GM21825 (cell line): ENCODE measurements at regions not wholly inside any gene's neighbourhood (a gene's known extent, or its start where the extent isn't known, plus 50 kb on each side); places are given as distances from the start of the nearest gene placed in this dataset.
"Not testable (repeated sequence)": the region's sequence is repeated elsewhere in the genome, so short reads cannot be mapped to it uniquely, and the experiment has no call there.

Experiments used
- ATAC-seq: cut with Tn5 transposase; IDR thresholded peaks from one replicate; pipeline ENCODE4 v1.9.1; 2021; ENCODE audit warnings: mild to moderate bottlenecking, moderate library complexity; ENCODE audit not compliant: unreplicated experiment

- no peak for ATAC-seq
These were observed 155.4 kb downstream of the SEC23IP start for GRCh38 chr10:120047926-120048325.

- no peak for ATAC-seq
These were observed 155.9 kb downstream of the SEC23IP start for GRCh38 chr10:120048391-120048790.

- no peak for ATAC-seq
These were observed 159.1 kb downstream of the SEC23IP start for GRCh38 chr10:120051671-120052070.

DNA sequence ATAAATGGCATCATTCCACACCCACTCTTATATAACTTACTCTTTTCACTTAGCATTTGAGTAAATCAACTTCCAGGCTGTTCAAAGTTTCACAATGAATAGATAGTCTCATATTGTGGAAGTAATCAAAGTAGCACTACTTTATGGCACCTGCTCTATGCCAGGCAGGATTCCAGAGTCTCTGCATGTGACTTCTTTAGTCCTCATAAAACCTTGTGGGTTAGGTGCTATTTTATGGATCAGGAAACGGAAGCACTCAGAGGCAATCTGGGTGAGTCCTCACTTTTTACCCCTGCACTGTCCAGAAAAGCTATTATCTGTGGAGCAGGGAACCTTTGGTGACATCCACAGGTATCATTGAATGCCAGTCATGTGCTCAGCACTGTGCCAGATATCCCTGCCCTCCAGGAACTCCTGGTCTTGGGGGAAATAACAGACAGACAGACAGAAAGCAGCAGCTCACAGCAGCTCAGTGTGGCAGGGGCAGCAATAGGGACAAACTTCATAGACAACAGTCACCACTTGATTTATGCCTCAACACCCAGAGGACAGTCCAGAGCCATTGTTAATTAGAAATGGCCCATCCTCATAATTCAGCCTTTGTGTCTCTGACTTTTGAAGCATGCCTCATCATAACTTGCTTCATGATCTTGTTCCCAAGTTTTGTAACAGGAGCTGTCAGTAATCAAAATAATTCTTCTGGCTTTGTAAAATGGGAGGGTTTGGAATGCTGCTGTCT lies 160.6 kb downstream of the SEC23IP start:
- ATAC-seq, result no peak

GRCh38 chr10:120059790-120060189 lies 167.3 kb downstream of the SEC23IP start:
- ATAC-seq, result not testable (repeated sequence)

GRCh38 chr10:120067427-120067826 lies 174.9 kb downstream of the SEC23IP start:
- no peak for ATAC-seq

- ATAC-seq, result no peak
These were observed 177.2 kb downstream of the SEC23IP start for GRCh38 chr10:120069700-120070099.

- no peak for ATAC-seq
These were observed 182.8 kb downstream of the SEC23IP start for GRCh38 chr10:120075349-120075748.

DNA sequence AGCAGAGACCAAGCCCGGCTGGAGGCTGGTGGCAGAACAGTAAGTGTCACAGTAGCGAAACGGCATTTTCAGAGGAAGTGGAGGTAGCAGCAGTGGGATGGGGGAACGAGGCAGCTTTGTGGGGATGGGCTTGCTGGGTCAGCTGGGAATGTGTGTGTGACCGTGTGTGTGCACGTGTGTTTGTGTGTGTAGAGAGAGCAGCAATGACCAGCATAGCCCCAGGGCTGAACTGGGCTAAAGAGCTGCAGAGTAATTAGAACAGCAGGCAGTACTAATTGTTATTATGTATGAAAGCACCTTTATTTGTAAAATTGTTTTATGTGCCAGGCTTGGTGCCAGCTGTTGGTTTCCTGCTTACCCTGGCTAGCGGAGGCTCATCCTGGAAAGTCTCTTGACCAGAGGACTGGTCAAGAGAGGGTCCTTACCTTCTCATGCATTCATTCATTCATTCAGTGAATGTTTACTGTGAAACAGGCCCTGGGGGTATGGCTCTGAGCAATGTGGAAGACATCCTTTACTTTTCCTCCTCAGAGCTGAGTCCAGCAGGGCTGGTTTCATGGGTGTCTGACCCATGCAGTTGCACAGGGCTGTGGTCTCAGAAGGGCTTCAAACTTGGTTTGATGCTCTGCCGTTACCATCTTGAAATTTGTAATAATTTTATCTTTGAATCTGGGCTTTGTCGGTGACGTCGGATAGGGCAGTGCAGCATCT lies 184.6 kb downstream of the SEC23IP start:
- no peak for ATAC-seq

GRCh38 chr10:120077707-120078492 lies 185.4 kb downstream of the SEC23IP start:
- ATAC-seq, result no peak

DNA sequence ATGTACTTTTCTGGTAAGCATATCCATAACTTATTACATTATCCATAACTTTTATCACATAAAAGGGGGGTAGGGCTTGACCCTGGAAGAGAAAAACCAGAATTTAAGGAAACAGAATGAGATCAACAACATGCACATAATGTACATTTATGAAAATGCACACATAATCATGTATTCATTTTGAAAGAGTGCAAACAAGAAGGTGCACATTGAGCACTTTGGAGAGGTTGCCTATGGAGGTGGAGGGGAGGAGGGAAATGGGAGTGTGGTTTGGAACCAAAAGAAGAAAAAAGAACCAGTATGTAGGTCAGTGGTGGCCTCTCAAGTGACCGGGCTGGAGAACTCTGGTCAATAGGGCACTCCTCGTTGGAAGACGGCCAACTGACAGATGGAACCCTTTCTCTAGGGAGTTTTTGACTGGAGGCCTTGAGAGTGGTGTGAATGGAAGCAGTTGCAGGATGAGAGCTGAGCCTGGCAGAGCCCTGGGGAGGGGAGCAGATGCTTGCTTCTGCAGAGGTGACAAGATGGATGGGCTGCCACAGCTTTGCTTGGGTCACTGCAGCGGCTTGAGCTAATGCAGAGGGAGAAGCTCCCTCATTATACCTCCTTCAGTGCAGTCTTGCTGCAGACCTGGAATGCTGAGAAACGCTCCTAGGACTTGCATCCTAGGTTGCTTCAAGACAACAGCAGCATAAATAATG lies 192.7 kb downstream of the SEC23IP start:
- no peak for ATAC-seq

DNA sequence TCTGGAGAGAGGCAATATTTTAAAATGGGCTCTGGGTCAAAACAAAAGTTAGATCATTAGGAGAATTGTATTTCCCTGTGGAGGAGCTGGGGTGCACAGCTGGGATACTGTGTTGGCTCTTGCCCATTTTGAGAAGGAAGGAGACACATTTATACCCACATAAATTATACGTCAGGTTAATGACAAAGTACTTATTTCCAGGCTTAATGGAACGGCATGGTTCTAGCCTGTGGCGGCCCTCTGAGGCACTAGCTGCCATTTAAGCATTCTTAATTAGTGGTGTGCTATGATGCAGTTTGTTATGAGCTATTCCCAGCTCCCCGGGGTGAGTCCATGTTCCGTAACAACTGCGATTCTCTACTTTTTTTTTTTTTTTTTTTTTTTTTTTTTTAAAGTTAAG lies 193.5 kb downstream of the SEC23IP start:
- ATAC-seq, result no peak

DNA sequence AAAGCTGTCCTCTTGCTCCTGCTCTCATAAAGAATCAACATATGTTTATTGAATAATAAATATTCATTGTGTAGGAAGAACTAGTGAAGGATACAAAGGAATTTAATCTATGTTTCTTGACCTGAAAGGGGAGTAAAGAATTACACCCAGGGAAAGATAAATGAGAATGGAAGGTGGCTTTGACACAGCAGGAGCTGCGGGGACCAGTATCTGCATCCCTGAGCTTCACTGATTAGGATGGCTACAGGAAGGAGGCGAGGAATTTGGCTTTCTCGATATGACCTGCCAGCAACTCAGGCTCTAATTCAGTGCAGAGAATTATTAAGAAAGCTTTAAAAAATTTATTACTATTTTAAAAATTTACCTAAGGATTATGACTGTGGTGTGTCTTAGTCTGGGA lies 194.6 kb downstream of the SEC23IP start:
- ATAC-seq, result no peak

- no peak for ATAC-seq
These were observed 203.3 kb downstream of the SEC23IP start for GRCh38 chr10:120095875-120096274.

DNA sequence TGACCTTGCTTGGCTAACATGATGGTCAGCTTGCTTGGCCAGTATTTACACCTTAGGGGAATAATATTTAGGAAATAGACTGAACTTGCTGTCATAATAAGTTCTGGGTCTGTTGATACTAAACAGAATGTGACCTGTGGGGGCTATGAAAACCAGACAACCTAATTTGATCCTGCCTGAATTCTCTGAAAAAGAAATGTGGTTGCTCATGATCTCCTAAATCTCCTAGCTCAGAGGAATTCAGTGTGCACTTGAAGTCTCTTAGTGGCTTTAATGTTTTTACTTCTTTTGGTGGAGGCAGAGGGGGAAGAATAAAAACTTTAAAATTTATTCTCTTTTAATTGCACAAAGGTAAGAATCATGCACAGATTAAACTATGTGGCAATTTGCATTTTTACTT lies 205.2 kb downstream of the SEC23IP start:
- no peak for ATAC-seq

- ATAC-seq, result no peak
These were observed 205.9 kb downstream of the SEC23IP start for GRCh38 chr10:120098232-120098930.

DNA sequence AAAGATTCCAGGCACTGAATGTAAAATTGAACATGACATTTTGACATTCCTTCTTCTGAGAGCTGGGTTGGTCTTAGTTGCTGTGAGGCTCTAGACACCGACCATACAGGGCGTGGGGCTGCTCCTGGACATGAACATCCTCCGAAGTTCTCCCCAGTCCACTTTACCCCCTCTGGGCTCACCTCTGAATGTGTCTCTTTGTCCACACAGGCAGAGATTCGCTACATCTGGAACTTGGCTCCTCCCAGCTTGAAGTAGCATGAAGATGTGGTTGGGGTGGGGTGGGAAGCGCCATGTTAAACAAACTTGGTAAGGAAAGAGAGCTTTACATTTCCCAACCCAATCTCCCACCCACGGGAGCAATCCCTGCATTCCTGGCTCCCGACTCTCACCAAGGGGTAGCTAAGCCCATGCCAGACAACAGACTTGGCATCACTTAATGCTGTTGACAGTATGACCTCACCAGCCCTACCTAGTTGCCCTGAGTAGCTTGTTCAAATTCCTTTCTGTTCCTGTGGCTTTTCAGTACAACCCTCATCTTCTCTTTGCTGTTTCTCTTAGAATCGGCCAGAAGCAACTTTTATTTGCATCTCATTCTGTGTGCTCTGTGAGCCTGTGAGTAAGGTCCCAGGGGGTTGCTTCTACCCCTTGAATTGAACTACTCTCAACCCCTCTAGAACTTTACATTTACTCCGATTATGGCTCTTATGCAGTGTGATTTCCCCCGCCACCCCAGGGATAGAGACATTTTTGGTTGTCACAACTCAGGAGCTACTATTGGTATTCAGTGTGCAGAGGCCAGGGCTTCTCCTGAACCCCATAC lies 211.4 kb downstream of the SEC23IP start:
- ATAC-seq, result no peak

DNA sequence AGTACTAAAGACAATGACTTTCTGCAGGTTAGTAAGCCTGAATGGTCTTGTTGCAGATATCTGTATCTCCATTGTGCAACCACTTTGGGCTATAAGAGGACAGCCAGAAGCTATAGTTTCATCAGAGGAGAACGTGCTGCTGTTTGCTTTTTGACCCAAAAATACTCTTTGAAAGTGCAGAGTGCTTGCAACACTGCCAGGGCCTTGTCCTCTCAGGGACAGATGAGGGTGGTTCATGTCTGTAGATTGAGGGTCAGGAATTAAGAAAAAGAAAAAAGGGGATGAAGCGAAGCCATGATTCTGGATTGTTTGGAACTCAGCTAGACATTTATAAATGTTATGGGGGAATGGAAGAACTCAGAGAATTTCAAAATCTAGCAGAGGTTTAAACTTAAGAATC lies 212.5 kb downstream of the SEC23IP start:
- no peak for ATAC-seq

GRCh38 chr10:120105492-120105891 lies 213.0 kb downstream of the SEC23IP start:
- ATAC-seq, result no peak

DNA sequence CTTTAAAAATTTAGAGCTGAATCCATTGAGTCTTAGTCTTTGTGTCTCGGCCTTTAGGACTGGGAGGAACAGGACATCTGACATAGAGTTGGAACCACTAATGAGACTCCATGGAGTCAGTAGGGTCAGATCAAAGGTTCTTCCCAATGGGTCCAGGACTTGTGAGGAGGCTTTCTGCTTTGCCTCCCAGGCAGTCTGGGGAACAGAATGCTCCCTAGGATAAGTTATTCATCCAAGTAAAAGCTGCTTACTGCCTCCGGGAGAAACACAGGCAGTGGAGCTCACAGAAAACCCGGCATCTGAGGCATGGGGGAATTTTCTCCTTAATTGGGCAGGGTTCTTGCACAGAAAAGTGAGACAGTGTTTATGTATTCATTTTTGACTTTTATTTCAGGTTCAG lies 216.4 kb downstream of the SEC23IP start:
- no peak for ATAC-seq
